GM12878 (cell line): ENCODE measurements at regions not wholly inside any gene's neighbourhood (a gene's known extent, or its start where the extent isn't known, plus 50 kb on each side); places are given as distances from the start of the nearest gene placed in this dataset.
"Not testable (repeated sequence)": the region's sequence is repeated elsewhere in the genome, so short reads cannot be mapped to it uniquely, and the experiment has no call there.

Experiments used
- ATF3 ChIP-seq: IDR thresholded peaks from 2 replicates; pipeline ENCODE4 v1.6.1; 2011; ENCODE audit warnings: low read depth, mild to moderate bottlenecking, low read length, moderate library complexity, borderline replicate concordance; ENCODE audit errors: extremely low read depth
- CBX5 ChIP-seq: sonication (generic); IDR thresholded peaks from 2 replicates; pipeline ENCODE4 v1.6.1; 2016; ENCODE audit warnings: low read depth, moderate library complexity, mild to moderate bottlenecking, inconsistent platforms
- FOXK2 ChIP-seq: fragments of 450-650 bp; IDR thresholded peaks from 2 replicates; pipeline ENCODE4 v1.6.1; 2017; ENCODE audit warnings: mild to moderate bottlenecking, moderate library complexity
- NFXL1 ChIP-seq: fragments of 450-650 bp; IDR thresholded peaks from 2 replicates; pipeline ENCODE4 v1.6.1; 2017; ENCODE audit warnings: antibody characterized with exemption, mild to moderate bottlenecking, borderline replicate concordance
- PML ChIP-seq: IDR thresholded peaks from 2 replicates; pipeline ENCODE4 v1.6.1; 2012; ENCODE audit warnings: low read length, inconsistent platforms
- SMC3 ChIP-seq: IDR thresholded peaks from 2 replicates; pipeline ENCODE4 v1.6.1; 2011; ENCODE audit warnings: low read length, improper control_type of control experiment, borderline replicate concordance
- SPI1 ChIP-seq: IDR thresholded peaks from 2 replicates; pipeline ENCODE4 v1.6.1; 2011; ENCODE audit warnings: low read depth, mild to moderate bottlenecking, low read length, moderate library complexity, borderline replicate concordance; ENCODE audit not compliant: insufficient read depth
- SRF ChIP-seq, 2 experiments: IDR thresholded peaks; 2 replicates each; pipeline ENCODE4 v1.6.1; 2011; ENCODE audit warnings: low read depth in 2 of 2, low read length in 2 of 2, mild to moderate bottlenecking in 1 of 2, moderate library complexity in 1 of 2
- STAT3 ChIP-seq: IDR thresholded peaks from 2 replicates; pipeline ENCODE4 v1.6.1; 2011; ENCODE audit warnings: low read depth, low read length, improper control_type of control experiment
- YBX1 ChIP-seq: fragments of 450-650 bp; IDR thresholded peaks from 2 replicates; pipeline ENCODE4 v1.6.1; 2016; ENCODE audit warnings: antibody characterized with exemption
- ZSCAN29 ChIP-seq: fragments of 450-650 bp; IDR thresholded peaks from 2 replicates; pipeline ENCODE4 v1.6.1; 2017; ENCODE audit warnings: mild to moderate bottlenecking, moderate library complexity
- TF ChIP-seq, protein P1 (sequence below), 3 experiments: IDR thresholded peaks in 2 of 3; conservative IDR thresholded peaks in 1 of 3; 2 replicates each; pipeline ENCODE4 v1.5.1; 2011; ENCODE audit warnings: low read depth in 3 of 3, low read length in 3 of 3, mild to moderate bottlenecking in 3 of 3, control low read depth in 2 of 3, moderate library complexity in 2 of 3, inconsistent platforms in 1 of 3, mixed read lengths in 1 of 3; ENCODE audit not compliant: control insufficient read depth in 2 of 3, insufficient read depth in 1 of 3; ENCODE audit errors: extremely low read depth in 1 of 3
- TF ChIP-seq, protein P2 (sequence below): IDR thresholded peaks from 2 replicates; pipeline ENCODE4 v1.6.1; 2012; ENCODE audit warnings: low read length, inconsistent platforms

GRCh38 chr1:120598331-120598951 is 125.3 kb upstream of the NBPF26 start:
- not testable (repeated sequence) for TF ChIP-seq ATF3; NFXL1; YBX1; CBX5; SPI1; SMC3; STAT3; PML; SRF (IDR thresholded peaks at IDR 0.05; ENCODE audit: low read depth in 2 of 2, low read length in 2 of 2); FOXK2; ZSCAN29
- TF ChIP-seq, protein P1, sequence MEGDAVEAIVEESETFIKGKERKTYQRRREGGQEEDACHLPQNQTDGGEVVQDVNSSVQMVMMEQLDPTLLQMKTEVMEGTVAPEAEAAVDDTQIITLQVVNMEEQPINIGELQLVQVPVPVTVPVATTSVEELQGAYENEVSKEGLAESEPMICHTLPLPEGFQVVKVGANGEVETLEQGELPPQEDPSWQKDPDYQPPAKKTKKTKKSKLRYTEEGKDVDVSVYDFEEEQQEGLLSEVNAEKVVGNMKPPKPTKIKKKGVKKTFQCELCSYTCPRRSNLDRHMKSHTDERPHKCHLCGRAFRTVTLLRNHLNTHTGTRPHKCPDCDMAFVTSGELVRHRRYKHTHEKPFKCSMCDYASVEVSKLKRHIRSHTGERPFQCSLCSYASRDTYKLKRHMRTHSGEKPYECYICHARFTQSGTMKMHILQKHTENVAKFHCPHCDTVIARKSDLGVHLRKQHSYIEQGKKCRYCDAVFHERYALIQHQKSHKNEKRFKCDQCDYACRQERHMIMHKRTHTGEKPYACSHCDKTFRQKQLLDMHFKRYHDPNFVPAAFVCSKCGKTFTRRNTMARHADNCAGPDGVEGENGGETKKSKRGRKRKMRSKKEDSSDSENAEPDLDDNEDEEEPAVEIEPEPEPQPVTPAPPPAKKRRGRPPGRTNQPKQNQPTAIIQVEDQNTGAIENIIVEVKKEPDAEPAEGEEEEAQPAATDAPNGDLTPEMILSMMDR (IDR thresholded peaks at IDR 0.05 in 2 of 3, conservative IDR thresholded peaks at IDR 0.05 in 1 of 3; ENCODE audit: control insufficient read depth in 2 of 3, extremely low read depth in 1 of 3, insufficient read depth in 1 of 3, low read depth in 3 of 3, low read length in 3 of 3), result not testable (repeated sequence)
- TF ChIP-seq, protein P2, sequence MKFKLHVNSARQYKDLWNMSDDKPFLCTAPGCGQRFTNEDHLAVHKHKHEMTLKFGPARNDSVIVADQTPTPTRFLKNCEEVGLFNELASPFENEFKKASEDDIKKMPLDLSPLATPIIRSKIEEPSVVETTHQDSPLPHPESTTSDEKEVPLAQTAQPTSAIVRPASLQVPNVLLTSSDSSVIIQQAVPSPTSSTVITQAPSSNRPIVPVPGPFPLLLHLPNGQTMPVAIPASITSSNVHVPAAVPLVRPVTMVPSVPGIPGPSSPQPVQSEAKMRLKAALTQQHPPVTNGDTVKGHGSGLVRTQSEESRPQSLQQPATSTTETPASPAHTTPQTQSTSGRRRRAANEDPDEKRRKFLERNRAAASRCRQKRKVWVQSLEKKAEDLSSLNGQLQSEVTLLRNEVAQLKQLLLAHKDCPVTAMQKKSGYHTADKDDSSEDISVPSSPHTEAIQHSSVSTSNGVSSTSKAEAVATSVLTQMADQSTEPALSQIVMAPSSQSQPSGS, result not testable (repeated sequence)
